ENCODE measurements at regions not wholly inside any gene's neighbourhood (a gene's known extent, or its start where the extent isn't known, plus 50 kb on each side); places are given as distances from the start of the nearest gene placed in this dataset.

DNA sequence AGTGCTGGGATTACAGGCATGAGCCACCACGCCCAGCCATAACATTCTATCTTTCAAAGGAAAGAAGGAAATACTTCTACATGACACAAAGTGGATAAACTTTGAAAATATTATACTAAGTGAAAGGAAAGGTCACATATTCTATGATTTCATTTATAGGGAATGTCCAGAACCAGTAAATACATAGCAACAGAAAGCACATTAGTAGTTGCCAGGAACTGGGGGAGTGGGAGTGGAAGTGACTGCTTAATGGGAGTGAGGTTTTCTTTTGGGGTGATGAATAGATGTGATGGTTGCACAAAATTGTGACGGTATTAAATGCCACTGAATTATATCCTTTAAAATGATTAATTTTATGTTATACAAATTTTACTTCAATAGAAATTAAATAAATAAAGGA, 95.7 kb upstream of the IL15 start (continued):
- TF ChIP-seq, protein P1, sequence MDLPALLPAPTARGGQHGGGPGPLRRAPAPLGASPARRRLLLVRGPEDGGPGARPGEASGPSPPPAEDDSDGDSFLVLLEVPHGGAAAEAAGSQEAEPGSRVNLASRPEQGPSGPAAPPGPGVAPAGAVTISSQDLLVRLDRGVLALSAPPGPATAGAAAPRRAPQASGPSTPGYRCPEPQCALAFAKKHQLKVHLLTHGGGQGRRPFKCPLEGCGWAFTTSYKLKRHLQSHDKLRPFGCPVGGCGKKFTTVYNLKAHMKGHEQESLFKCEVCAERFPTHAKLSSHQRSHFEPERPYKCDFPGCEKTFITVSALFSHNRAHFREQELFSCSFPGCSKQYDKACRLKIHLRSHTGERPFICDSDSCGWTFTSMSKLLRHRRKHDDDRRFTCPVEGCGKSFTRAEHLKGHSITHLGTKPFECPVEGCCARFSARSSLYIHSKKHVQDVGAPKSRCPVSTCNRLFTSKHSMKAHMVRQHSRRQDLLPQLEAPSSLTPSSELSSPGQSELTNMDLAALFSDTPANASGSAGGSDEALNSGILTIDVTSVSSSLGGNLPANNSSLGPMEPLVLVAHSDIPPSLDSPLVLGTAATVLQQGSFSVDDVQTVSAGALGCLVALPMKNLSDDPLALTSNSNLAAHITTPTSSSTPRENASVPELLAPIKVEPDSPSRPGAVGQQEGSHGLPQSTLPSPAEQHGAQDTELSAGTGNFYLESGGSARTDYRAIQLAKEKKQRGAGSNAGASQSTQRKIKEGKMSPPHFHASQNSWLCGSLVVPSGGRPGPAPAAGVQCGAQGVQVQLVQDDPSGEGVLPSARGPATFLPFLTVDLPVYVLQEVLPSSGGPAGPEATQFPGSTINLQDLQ (CRISPR knock-in tag; IDR thresholded peaks at IDR 0.05), result no peak
- TF ChIP-seq ZFYVE20 (CRISPR knock-in tag; IDR thresholded peaks at IDR 0.05; ENCODE audit: borderline replicate concordance, low read depth) (no peak), HOMEZ (CRISPR knock-in tag; IDR thresholded peaks at IDR 0.05; ENCODE audit: low read depth) (no peak), ZFP36L2 (CRISPR knock-in tag; IDR thresholded peaks at IDR 0.05) (no peak), MAFK (conservative IDR thresholded peaks at IDR 0.05 in 1 of 2, IDR thresholded peaks at IDR 0.05 in 1 of 2; ENCODE audit: low read length in 2 of 2) (no peak)

- BruUV-seq (replicated peaks), result no TSS peak
- intact Hi-C loops (cut with micrococcal nuclease; ENCODE audit: unreplicated experiment), result no loop called here
- TF ChIP-seq SPEN (CRISPR knock-in tag; IDR thresholded peaks at IDR 0.05; ENCODE audit: low read depth) (no peak), ZNF589 (CRISPR knock-in tag; conservative IDR thresholded peaks at IDR 0.05) (no peak), E2F5 (CRISPR knock-in tag; conservative IDR thresholded peaks at IDR 0.05) (no peak), BCL3 (CRISPR knock-in tag; IDR thresholded peaks at IDR 0.05) (no peak), ZNF383 (CRISPR knock-in tag; IDR thresholded peaks at IDR 0.05; ENCODE audit: borderline replicate concordance) (no peak), ZKSCAN5 (CRISPR knock-in tag; IDR thresholded peaks at IDR 0.05) (no peak), TCF7L2 (IDR thresholded peaks at IDR 0.05; ENCODE audit: low read depth, low read length) (no peak), ZBTB34 (CRISPR knock-in tag; IDR thresholded peaks at IDR 0.05) (no peak)
- TF ChIP-seq, protein P2, sequence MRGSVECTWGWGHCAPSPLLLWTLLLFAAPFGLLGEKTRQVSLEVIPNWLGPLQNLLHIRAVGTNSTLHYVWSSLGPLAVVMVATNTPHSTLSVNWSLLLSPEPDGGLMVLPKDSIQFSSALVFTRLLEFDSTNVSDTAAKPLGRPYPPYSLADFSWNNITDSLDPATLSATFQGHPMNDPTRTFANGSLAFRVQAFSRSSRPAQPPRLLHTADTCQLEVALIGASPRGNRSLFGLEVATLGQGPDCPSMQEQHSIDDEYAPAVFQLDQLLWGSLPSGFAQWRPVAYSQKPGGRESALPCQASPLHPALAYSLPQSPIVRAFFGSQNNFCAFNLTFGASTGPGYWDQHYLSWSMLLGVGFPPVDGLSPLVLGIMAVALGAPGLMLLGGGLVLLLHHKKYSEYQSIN (CRISPR knock-in tag; IDR thresholded peaks at IDR 0.05; ENCODE audit: borderline replicate concordance), result no peak
These were observed 94.5 kb upstream of the IL15 start for GRCh38 chr4:141541851-141542250.

More at GRCh38 chr4:141541851-141542250, 94.5 kb upstream of the IL15 start:
- POLR2A ChIA-PET, result no interaction called here
- Histone ChIP-seq H3K4me3 (replicated peaks in 1 of 3; ENCODE audit: insufficient read depth in 1 of 3, low read depth in 2 of 3, low read length in 3 of 3) (no peak overlapping the region), H3K79me2 (ENCODE audit: insufficient read depth, low read length) (no peaks in the 10 kb centered on the region), H3K27me3 (ENCODE audit: control insufficient read depth in 1 of 2, insufficient read depth in 2 of 2, low read length in 2 of 2) (no peaks in the 10 kb centered on the region), H3K9ac (ENCODE audit: insufficient read depth, low read depth, low read length) (no peak overlapping the region), H3K9me3 (ENCODE audit: low read length) (peaks cover 22% of the 10 kb centered on the region), H3K27ac (ENCODE audit: extremely low read length, insufficient read depth, low read length) (no peak overlapping the region), H3K36me3 (replicated peaks in 1 of 2; ENCODE audit: control insufficient read depth in 1 of 2, insufficient read depth in 2 of 2, low read length in 2 of 2) (no peaks in the 10 kb centered on the region), H2AFZ (ENCODE audit: low read length) (no peak overlapping the region), H3K4me1 (ENCODE audit: insufficient read depth, low read length) (no peaks in the 10 kb centered on the region), H4K20me1 (ENCODE audit: insufficient read depth, low read length) (no peaks in the 10 kb centered on the region), H3K4me2 (ENCODE audit: low read depth, low read length) (no peak overlapping the region)
- DNase-seq (ENCODE audit: low spot score) (no peak), FAIRE-seq (no peak), ATAC-seq (no peak)
- in situ Hi-C loops (cut with HindIII; ENCODE audit: extremely low pct_ligation_motif_present, low pct_unique_long_range_greater_than_20kb), result no loop called here
- CTCF ChIA-PET (ENCODE audit: low intra/inter-chr PET ratio, low total read pairs), result no interaction called here
- WGBS (ENCODE audit: low lambda C conversion rate), result 63% methylated on average over 2 of the region's 2 CpGs
